Psoas muscle (tissue), 7 donors: ENCODE measurements at regions not wholly inside any gene's neighbourhood (a gene's known extent, or its start where the extent isn't known, plus 50 kb on each side); places are given as distances from the start of the nearest gene placed in this dataset.

Source experiments
- ATAC-seq, 4 donors: fragments of 200-7000 bp; cut with Tn5 transposase; one replicate each; pipeline ENCODE4 v1.9.1; 2020; ENCODE audit warnings: moderate library complexity in 3 of 4, mild to moderate bottlenecking in 2 of 4
- DNase-seq, 2 donors: peaks; one replicate each; pipeline ENCODE4 v3.0.0-alpha.2; 2020
- H3K27ac ChIP-seq: fragments of 200-600 bp; one replicate; pipeline ENCODE4 v1.8.0; 2022
- H3K27me3 ChIP-seq, 3 donors: fragments of 200-600 bp in 1 of 3; one replicate each; pipeline versions ENCODE4 v1.6.1 to v1.8.0; 2013 to 2022; ENCODE audit warnings: low read length in 2 of 3, mild to moderate bottlenecking in 2 of 3, moderate library complexity in 1 of 3; ENCODE audit not compliant: insufficient read depth in 3 of 3
- H3K36me3 ChIP-seq, 2 donors: fragments of 200-600 bp in 1 of 2; one replicate each; pipeline versions ENCODE4 v1.6.1 to v1.8.0; 2013 to 2022; ENCODE audit warnings: low read depth in 1 of 2, mild to moderate bottlenecking in 1 of 2, moderate library complexity in 1 of 2; ENCODE audit not compliant: insufficient read depth in 1 of 2
- H3K4me1 ChIP-seq: fragments of 200-600 bp; one replicate; pipeline ENCODE4 v1.8.0; 2022
- H3K4me3 ChIP-seq: fragments of 200-600 bp; one replicate; pipeline ENCODE4 v1.8.0; 2022; ENCODE audit warnings: mild to moderate bottlenecking
- H3K9me3 ChIP-seq: fragments of 200-600 bp; one replicate; pipeline ENCODE4 v1.8.0; 2022
- CTCF ChIP-seq: fragments of 200-600 bp; IDR thresholded peaks from one replicate; pipeline ENCODE4 v1.8.0; 2022; ENCODE audit warnings: antibody characterized with exemption
- WGBS, 3 donors: extraction: QIAGEN DNeasy Blood & Tissue Kit; methylation state at CpG; one replicate each; pipeline versions ENCODE4 v1.1.6 to v1.1.7; 2013; 5-methylcytosine and 5-hydroxymethylcytosine counted together
- intact Hi-C, 2 donors: fragments of 100-400 bp; cut with DNase I; formaldehyde crosslinking; loops; one replicate each; pipeline versions ENCODE4 v1.11.0 to v1.14.2; 2022
- donor health status: healthy with polysubstance abuse.
- donor health status: DM: no; HTN: no; CAD: no; lungs with moderate emphysema.
- donor health status: Bipolar disorder and iron deficiency.
- donor health status: healthy.
- donor health status: DM: yes; HTN: yes; CAD: no.
- donor health status: DM: no; HTN: no; CAD: no.
- donor health status: DM: yes; HTN: yes; CAD: no.

- Histone ChIP-seq H3K4me3 (no peak overlapping the region), H3K4me1 (no peaks in the 10 kb centered on the region), H3K27me3 (no peaks in the 10 kb centered on the region), H3K9me3 (no peaks in the 10 kb centered on the region), H3K27ac (no peak overlapping the region), H3K36me3 (no peaks in the 10 kb centered on the region)
- 72 to 84% (median 77%) methylated on average over 3 of the region's 3 CpGs for WGBS, 3 donors
- intact Hi-C loops: no loop called here
- ATAC-seq (no peak), DNase-seq (no peak)
- no peak for TF ChIP-seq CTCF
These were observed 161.7 kb downstream of the BTG1 start for GRCh38 chr12:91983935-91984334.

GRCh38 chr12:91982946-91983345 lies 162.7 kb downstream of the BTG1 start:
- WGBS, 3 donors: 71 to 82% (median 71%) methylated on average over 5 of the region's 5 CpGs
- no peaks in the 10 kb centered on the region for H3K27me3 ChIP-seq
- H3K36me3 ChIP-seq: no peaks in the 10 kb centered on the region
- H3K4me3 ChIP-seq: no peak overlapping the region
- DNase-seq (no peak), ATAC-seq (no peak)
- no peak for TF ChIP-seq CTCF
- H3K9me3 ChIP-seq: no peaks in the 10 kb centered on the region
- no peaks in the 10 kb centered on the region for H3K4me1 ChIP-seq
- intact Hi-C loops: no loop called here
- no peak overlapping the region for H3K27ac ChIP-seq

GRCh38 chr12:91980389-91980821 lies 165.2 kb downstream of the BTG1 start:
- TF ChIP-seq CTCF: no peak
- ATAC-seq: no peak
- H3K9me3 ChIP-seq: no peaks in the 10 kb centered on the region
- no peaks in the 10 kb centered on the region for H3K4me1 ChIP-seq
- no peaks in the 10 kb centered on the region for H3K27me3 ChIP-seq
- no peak overlapping the region for H3K4me3 ChIP-seq
- no peak overlapping the region for H3K27ac ChIP-seq
- DNase-seq: no peak
- intact Hi-C loops: no loop called here
- H3K36me3 ChIP-seq: no peaks in the 10 kb centered on the region

GRCh38 chr12:91978143-91978542 lies 167.5 kb downstream of the BTG1 start:
- no peak overlapping the region for H3K27ac ChIP-seq
- intact Hi-C loops: no loop called here
- DNase-seq: no peak
- 55 to 66% (median 63%) methylated on average over 2 of the region's 2 CpGs for WGBS, 3 donors
- no peaks in the 10 kb centered on the region for H3K4me1 ChIP-seq
- no peak overlapping the region for H3K4me3 ChIP-seq
- no peak for TF ChIP-seq CTCF
- H3K36me3 ChIP-seq: no peaks in the 10 kb centered on the region
- H3K9me3 ChIP-seq: no peaks in the 10 kb centered on the region
- no peaks in the 10 kb centered on the region for H3K27me3 ChIP-seq
- ATAC-seq: no peak

- Histone ChIP-seq H3K9me3 (no peaks in the 10 kb centered on the region), H3K4me3 (no peak overlapping the region), H3K27me3 (no peaks in the 10 kb centered on the region), H3K4me1 (no peaks in the 10 kb centered on the region), H3K36me3 (no peaks in the 10 kb centered on the region), H3K27ac (no peak overlapping the region)
- ATAC-seq: no peak
- TF ChIP-seq CTCF: no peak
- DNase-seq: no peak
- 92 to 94% (median 93%) methylated on average over 6 of the region's 6 CpGs for WGBS, 3 donors
- intact Hi-C loops: no loop called here
These were observed 169.8 kb downstream of the BTG1 start for GRCh38 chr12:91975891-91976290.
